GM23338 (cell line): ENCODE measurements at regions not wholly inside any gene's neighbourhood (a gene's known extent, or its start where the extent isn't known, plus 50 kb on each side); places are given as distances from the start of the nearest gene placed in this dataset.

Source experiments
- ATAC-seq: fragments of 200-7000 bp; cut with Tn5 transposase; 3 replicates; pipeline ENCODE4 v1.9.1; 2020
- DNase-seq: peaks from one replicate; pipeline ENCODE4 v3.0.0-alpha.2; 2015; ENCODE audit warnings: low spot score
- H2AFZ ChIP-seq: fragments of 200-600 bp; sonication (generic); 2 replicates; pipeline ENCODE4 v1.8.0; 2016; ENCODE audit warnings: antibody characterized with exemption, mild to moderate bottlenecking, moderate library complexity
- H3F3A ChIP-seq: fragments of 200-600 bp; sonication (generic); replicated peaks from 2 replicates; pipeline ENCODE4 v1.8.0; 2017; ENCODE audit warnings: antibody characterized with exemption, mixed run types, low read depth
- H3K27ac ChIP-seq: fragments of 200-600 bp; sonication (generic); 2 replicates; pipeline ENCODE4 v1.6.1; 2016; ENCODE audit warnings: low read depth
- H3K27me3 ChIP-seq: fragments of 200-600 bp; sonication (generic); 2 replicates; pipeline ENCODE4 v1.8.0; 2016; ENCODE audit warnings: mild to moderate bottlenecking, mixed run types, moderate library complexity; ENCODE audit not compliant: insufficient read depth
- H3K36me3 ChIP-seq: fragments of 200-600 bp; sonication (generic); 2 replicates; pipeline ENCODE4 v1.8.0; 2016; ENCODE audit warnings: mild to moderate bottlenecking; ENCODE audit not compliant: insufficient read depth
- H3K4me1 ChIP-seq: fragments of 200-600 bp; sonication (generic); 2 replicates; pipeline ENCODE4 v1.8.0; 2016; ENCODE audit warnings: mild to moderate bottlenecking, moderate library complexity; ENCODE audit not compliant: insufficient read depth
- H3K4me2 ChIP-seq: fragments of 200-600 bp; sonication (generic); 2 replicates; pipeline ENCODE4 v1.7.1; 2017; ENCODE audit warnings: mixed run types
- H3K4me3 ChIP-seq: fragments of 200-600 bp; sonication (generic); 2 replicates; pipeline ENCODE4 v1.6.1; 2016; ENCODE audit warnings: mixed run types
- H3K79me2 ChIP-seq: fragments of 200-600 bp; sonication (generic); replicated peaks from 2 replicates; pipeline ENCODE4 v1.8.0; 2017; ENCODE audit warnings: mild to moderate bottlenecking; ENCODE audit not compliant: insufficient read depth
- H3K9me2 ChIP-seq: fragments of 200-600 bp; sonication (generic); 2 replicates; pipeline ENCODE4 v1.8.0; 2017; ENCODE audit not compliant: insufficient read depth
- H4K20me1 ChIP-seq: fragments of 200-600 bp; sonication (generic); replicated peaks from 2 replicates; pipeline ENCODE4 v1.8.0; 2017; ENCODE audit warnings: mild to moderate bottlenecking; ENCODE audit not compliant: insufficient read depth
- H3K27ac Mint-ChIP-seq: 2 replicates; pipeline ENCODE4 v1.8.0; 2020; ENCODE audit warnings: inconsistent platforms, mild to moderate bottlenecking, moderate library complexity, mixed read lengths
- H3K27me3 Mint-ChIP-seq: 3 replicates; pipeline ENCODE4 v1.8.0; 2022; ENCODE audit warnings: low read depth, mild to moderate bottlenecking, moderate library complexity, mixed read lengths, inconsistent platforms; ENCODE audit not compliant: insufficient read depth, poor library complexity
- H3K36me3 Mint-ChIP-seq: 3 replicates; pipeline ENCODE4 v1.8.0; 2021; ENCODE audit warnings: low read depth, mild to moderate bottlenecking, inconsistent platforms, moderate library complexity, mixed read lengths
- H3K4me1 Mint-ChIP-seq: 3 replicates; pipeline ENCODE4 v1.8.0; 2020; ENCODE audit warnings: mild to moderate bottlenecking, inconsistent platforms, mixed read lengths
- H3K4me3 Mint-ChIP-seq: 3 replicates; pipeline ENCODE4 v1.8.0; 2021; ENCODE audit warnings: moderate library complexity, mild to moderate bottlenecking, inconsistent platforms, mixed read lengths
- H3K9me3 Mint-ChIP-seq: 3 replicates; pipeline ENCODE4 v1.8.0; 2020; ENCODE audit warnings: moderate library complexity, mild to moderate bottlenecking, inconsistent platforms, mixed read lengths
- EZH2 ChIP-seq: fragments of 200-600 bp; sonication (generic); IDR thresholded peaks from one replicate; pipeline ENCODE4 v1.8.0; 2017; ENCODE audit warnings: antibody characterized with exemption, mild to moderate bottlenecking, low read depth; ENCODE audit not compliant: unreplicated experiment
- EZH2phosphoT487 ChIP-seq: fragments of 200-600 bp; sonication (generic); IDR thresholded peaks from one replicate; pipeline ENCODE4 v1.8.1; 2018; ENCODE audit warnings: antibody characterized with exemption; ENCODE audit not compliant: unreplicated experiment
- POLR2AphosphoS5 ChIP-seq: IDR thresholded peaks from 2 replicates; pipeline ENCODE4 v1.6.1; 2016; ENCODE audit warnings: antibody characterized with exemption, low read depth
- STAT1 ChIP-seq: IDR thresholded peaks from one replicate; pipeline ENCODE4 v1.6.1; 2016; ENCODE audit warnings: antibody characterized with exemption; ENCODE audit not compliant: unreplicated experiment
- ZNF114 ChIP-seq: fragments of 250-450 bp; sonication (Bioruptor Pico); IDR thresholded peaks from 2 replicates; pipeline ENCODE4 v1.5.0; 2020; ENCODE audit warnings: mild to moderate bottlenecking, moderate library complexity
- TF ChIP-seq, protein P1 (sequence below): IDR thresholded peaks from 2 replicates; pipeline ENCODE4 v1.6.1; 2016; ENCODE audit warnings: antibody characterized with exemption

- no peak overlapping the region for H2AFZ ChIP-seq
- H3K9me3 Mint-ChIP-seq, result peaks cover 5% of the 10 kb centered on the region; the same call in 2 of the 3 replicates
- no peak for ATAC-seq
Observed at GRCh38 chr20:22985239-22985778, 49.8 kb upstream of the SSTR4 start.

More at GRCh38 chr20:22985239-22985778, 49.8 kb upstream of the SSTR4 start:
- TF ChIP-seq POLR2AphosphoS5, result no peak
- TF ChIP-seq STAT1, result no peak
- no peak for TF ChIP-seq ZNF114
- no peak for TF ChIP-seq EZH2
- TF ChIP-seq EZH2phosphoT487, result no peak
- TF ChIP-seq, protein P1, sequence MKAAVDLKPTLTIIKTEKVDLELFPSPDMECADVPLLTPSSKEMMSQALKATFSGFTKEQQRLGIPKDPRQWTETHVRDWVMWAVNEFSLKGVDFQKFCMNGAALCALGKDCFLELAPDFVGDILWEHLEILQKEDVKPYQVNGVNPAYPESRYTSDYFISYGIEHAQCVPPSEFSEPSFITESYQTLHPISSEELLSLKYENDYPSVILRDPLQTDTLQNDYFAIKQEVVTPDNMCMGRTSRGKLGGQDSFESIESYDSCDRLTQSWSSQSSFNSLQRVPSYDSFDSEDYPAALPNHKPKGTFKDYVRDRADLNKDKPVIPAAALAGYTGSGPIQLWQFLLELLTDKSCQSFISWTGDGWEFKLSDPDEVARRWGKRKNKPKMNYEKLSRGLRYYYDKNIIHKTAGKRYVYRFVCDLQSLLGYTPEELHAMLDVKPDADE, result no peak
- Histone ChIP-seq H4K20me1 (no peaks in the 10 kb centered on the region), H3K36me3 (no peaks in the 10 kb centered on the region), H3K4me2 (no peak overlapping the region), H3K4me3 (no peak overlapping the region), H3K79me2 (no peaks in the 10 kb centered on the region), H3K4me1 (no peaks in the 10 kb centered on the region), H3K9me2 (no peaks in the 10 kb centered on the region), H3K27ac (no peak overlapping the region), H3K27me3 (no peaks in the 10 kb centered on the region), H3F3A (no peaks in the 10 kb centered on the region)
- H3K4me1 Mint-ChIP-seq, result no peaks in the 10 kb centered on the region
- DNase-seq, result no peak
- no peak overlapping the region for H3K27ac Mint-ChIP-seq
- H3K4me3 Mint-ChIP-seq, result no peak overlapping the region
- peaks cover 2% of the 10 kb centered on the region for H3K27me3 Mint-ChIP-seq
- H3K36me3 Mint-ChIP-seq, result no peaks in the 10 kb centered on the region
